Right hindlimb (tissue), 1 donor: ENCODE measurements at regions not wholly inside any gene's neighbourhood (a gene's known extent, or its start where the extent isn't known, plus 50 kb on each side); places are given as distances from the start of the nearest gene placed in this dataset.
"Not testable (repeated sequence)": the region's sequence is repeated elsewhere in the genome, so short reads cannot be mapped to it uniquely, and the experiment has no call there.

Source experiments
- DNase-seq: peaks from one replicate; pipeline ENCODE4 v3.0.0-alpha.2; 2018

GRCh38 chr3:153567011-153567410, 405.0 kb downstream of the RAP2B start:
- no peak for DNase-seq

GRCh38 chr3:153567556-153567955, 405.5 kb downstream of the RAP2B start:
- no peak for DNase-seq

- not testable (repeated sequence) for DNase-seq
These were observed 408.5 kb downstream of the RAP2B start for GRCh38 chr3:153570481-153570880.

- no peak for DNase-seq
These were observed 410.1 kb downstream of the RAP2B start for GRCh38 chr3:153572165-153572564.

GRCh38 chr3:153572654-153573053, 410.6 kb downstream of the RAP2B start:
- no peak for DNase-seq

GRCh38 chr3:153573481-153573880, 411.5 kb downstream of the RAP2B start:
- no peak for DNase-seq

- no peak for DNase-seq
These were observed 412.4 kb downstream of the RAP2B start for GRCh38 chr3:153574445-153574844.

GRCh38 chr3:153577059-153577736, 415.2 kb downstream of the RAP2B start:
- no peak for DNase-seq

- no peak for DNase-seq
These were observed 416.0 kb downstream of the RAP2B start for GRCh38 chr3:153578046-153578445.

- no peak for DNase-seq
These were observed 428.0 kb downstream of the RAP2B start for GRCh38 chr3:153590051-153590450.

GRCh38 chr3:153591561-153592245, 429.7 kb downstream of the RAP2B start:
- no peak for DNase-seq

- no peak for DNase-seq
These were observed 433.3 kb downstream of the RAP2B start for GRCh38 chr3:153595186-153595815.

- DNase-seq: no peak
These were observed 434.4 kb downstream of the RAP2B start for GRCh38 chr3:153596401-153596800.

- peak; percentile 61 for DNase-seq
These were observed 437.7 kb downstream of the RAP2B start for GRCh38 chr3:153599685-153600084.

- DNase-seq: no peak
These were observed 438.9 kb downstream of the RAP2B start for GRCh38 chr3:153600896-153601295.

GRCh38 chr3:153601374-153601853, 439.4 kb downstream of the RAP2B start:
- DNase-seq: no peak

- DNase-seq: no peak
These were observed 440.8 kb downstream of the RAP2B start for GRCh38 chr3:153602801-153603200.

- no peak for DNase-seq
These were observed 452.1 kb downstream of the RAP2B start for GRCh38 chr3:153614140-153614539.

- DNase-seq: no peak
These were observed 452.5 kb downstream of the RAP2B start for GRCh38 chr3:153614563-153614962.

- no peak for DNase-seq
These were observed 453.8 kb downstream of the RAP2B start for GRCh38 chr3:153615863-153616262.

- DNase-seq: no peak
These were observed 455.4 kb downstream of the RAP2B start for GRCh38 chr3:153617463-153617862.

- no peak for DNase-seq
These were observed 456.1 kb downstream of the RAP2B start for GRCh38 chr3:153618176-153618575.

GRCh38 chr3:153619268-153619667, 457.2 kb downstream of the RAP2B start:
- no peak for DNase-seq

GRCh38 chr3:153621953-153622352, 459.9 kb downstream of the RAP2B start:
- DNase-seq: no peak
